Endothelial cell (in vitro differentiated cells): ENCODE measurements at regions not wholly inside any gene's neighbourhood (a gene's known extent, or its start where the extent isn't known, plus 50 kb on each side); places are given as distances from the start of the nearest gene placed in this dataset.
"Not testable (repeated sequence)": the region's sequence is repeated elsewhere in the genome, so short reads cannot be mapped to it uniquely, and the experiment has no call there.

Source experiments
- DNase-seq: peaks from one replicate; pipeline ENCODE4 v3.0.0; 2021; ENCODE audit warnings: low spot score
- H3K27ac Mint-ChIP-seq: one replicate; pipeline ENCODE4 v1.8.0; 2021; ENCODE audit warnings: mixed read lengths, inconsistent platforms; ENCODE audit not compliant: unreplicated experiment
- H3K27me3 Mint-ChIP-seq: one replicate; pipeline ENCODE4 v1.8.0; 2021; ENCODE audit warnings: mild to moderate bottlenecking, moderate library complexity, mixed read lengths, inconsistent platforms; ENCODE audit not compliant: unreplicated experiment
- H3K36me3 Mint-ChIP-seq: one replicate; pipeline ENCODE4 v1.8.0; 2021; ENCODE audit warnings: mild to moderate bottlenecking, low read depth, mixed read lengths, inconsistent platforms; ENCODE audit not compliant: unreplicated experiment
- H3K4me1 Mint-ChIP-seq: one replicate; pipeline ENCODE4 v1.8.0; 2021; ENCODE audit warnings: mild to moderate bottlenecking, mixed read lengths, inconsistent platforms; ENCODE audit not compliant: unreplicated experiment
- H3K4me3 Mint-ChIP-seq: one replicate; pipeline ENCODE4 v1.8.0; 2021; ENCODE audit warnings: mild to moderate bottlenecking, mixed read lengths, inconsistent platforms; ENCODE audit not compliant: unreplicated experiment
- H3K9me3 Mint-ChIP-seq: one replicate; pipeline ENCODE4 v1.8.0; 2021; ENCODE audit warnings: mixed read lengths, inconsistent platforms; ENCODE audit not compliant: unreplicated experiment
- CTCF ChIP-seq: fragments of 200-600 bp; sonication (generic); IDR thresholded peaks from one replicate; pipeline ENCODE4 v1.5.0; 2021; ENCODE audit warnings: antibody characterized with exemption; ENCODE audit not compliant: unreplicated experiment

- peaks cover 3% of the 10 kb centered on the region for H3K4me1 Mint-ChIP-seq
- no peaks in the 10 kb centered on the region for H3K9me3 Mint-ChIP-seq
- no peak for DNase-seq
- TF ChIP-seq CTCF: no peak
- H3K27me3 Mint-ChIP-seq: peaks cover 2% of the 10 kb centered on the region
- no peak overlapping the region for H3K4me3 Mint-ChIP-seq
- no peak overlapping the region for H3K27ac Mint-ChIP-seq
- H3K36me3 Mint-ChIP-seq: no peaks in the 10 kb centered on the region
These were observed 75.1 kb downstream of the MAT2B start for GRCh38 chr5:163580516-163580915.

DNA sequence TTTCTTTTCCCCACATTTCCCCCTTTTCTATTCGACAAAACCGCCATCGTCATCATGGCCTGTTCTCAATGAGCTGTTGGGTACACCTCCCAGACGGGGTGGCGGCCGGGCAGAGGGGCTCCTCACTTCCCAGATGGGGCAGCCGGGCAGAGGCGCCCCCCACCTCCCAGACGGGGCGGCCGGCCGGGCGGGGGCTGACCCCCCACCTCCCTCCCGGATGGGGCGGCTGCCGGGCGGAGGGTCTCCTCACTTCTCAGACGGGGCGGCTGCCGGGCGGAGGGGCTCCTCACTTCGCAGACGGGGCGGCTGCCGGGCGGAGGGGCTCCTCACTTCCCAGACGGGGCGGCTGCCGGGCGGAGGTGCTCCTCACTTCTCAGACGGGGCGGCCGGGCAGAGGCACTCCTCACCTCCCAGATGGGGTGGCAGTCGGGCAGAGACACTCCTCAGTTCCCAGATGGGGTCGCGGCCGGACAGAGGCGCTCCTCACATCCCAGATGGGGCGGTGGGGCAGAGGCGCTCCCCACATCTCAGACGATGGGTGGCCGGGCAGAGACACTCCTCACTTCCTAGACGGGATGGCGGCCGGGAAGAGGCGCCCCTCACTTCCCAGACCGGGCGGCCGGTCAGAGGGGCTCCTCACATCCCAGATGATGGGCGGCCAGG lies 78.2 kb downstream of the MAT2B start:
- H3K9me3 Mint-ChIP-seq, H3K27me3 Mint-ChIP-seq, H3K36me3 Mint-ChIP-seq, H3K4me1 Mint-ChIP-seq, H3K27ac Mint-ChIP-seq, H3K4me3 Mint-ChIP-seq, DNase-seq: not testable (repeated sequence)

- Mint-ChIP-seq H3K27ac (no peak overlapping the region), H3K4me1 (no peaks in the 10 kb centered on the region), H3K4me3 (no peak overlapping the region), H3K36me3 (no peaks in the 10 kb centered on the region), H3K9me3 (no peaks in the 10 kb centered on the region), H3K27me3 (no peaks in the 10 kb centered on the region)
- TF ChIP-seq CTCF: no peak
- no peak for DNase-seq
These were observed 79.8 kb downstream of the MAT2B start for GRCh38 chr5:163585206-163585605.

- Mint-ChIP-seq H3K36me3 (no peaks in the 10 kb centered on the region), H3K4me1 (no peaks in the 10 kb centered on the region), H3K4me3 (no peak overlapping the region), H3K9me3 (no peaks in the 10 kb centered on the region), H3K27ac (no peak overlapping the region), H3K27me3 (no peaks in the 10 kb centered on the region)
- DNase-seq: no peak
- TF ChIP-seq CTCF: no peak
These were observed 81.1 kb downstream of the MAT2B start for GRCh38 chr5:163586531-163586956.

DNA sequence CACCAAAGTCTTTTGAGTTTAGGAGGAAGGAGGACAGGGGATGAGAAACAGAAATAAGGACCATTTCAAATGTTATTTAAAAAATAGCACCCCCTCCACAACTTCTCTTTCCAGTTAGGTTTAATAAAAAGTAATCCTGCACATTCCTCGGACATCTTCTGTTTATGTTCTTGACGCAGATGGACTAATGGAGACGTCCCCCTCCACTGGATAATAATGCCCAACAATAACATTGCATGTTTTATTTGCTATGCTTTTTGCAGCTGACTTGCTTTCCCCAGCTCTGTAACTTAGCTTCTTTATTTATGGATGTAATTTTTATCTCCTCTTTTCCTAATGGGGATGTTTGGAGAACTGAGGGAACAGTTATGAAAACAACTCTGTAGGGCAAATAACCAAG lies 89.5 kb downstream of the MAT2B start:
- Mint-ChIP-seq H3K27me3 (peaks cover 1% of the 10 kb centered on the region), H3K9me3 (no peaks in the 10 kb centered on the region), H3K4me1 (no peaks in the 10 kb centered on the region), H3K36me3 (no peaks in the 10 kb centered on the region), H3K4me3 (no peak overlapping the region), H3K27ac (no peak overlapping the region)
- no peak for TF ChIP-seq CTCF
- DNase-seq: no peak
